ENCODE measurements at regions not wholly inside any gene's neighbourhood (a gene's known extent, or its start where the extent isn't known, plus 50 kb on each side); places are given as distances from the start of the nearest gene placed in this dataset.

- Histone ChIP-seq H3K4me2 (no peak overlapping the region), H3F3A (ENCODE audit: low read depth) (no peaks in the 10 kb centered on the region), H3K9me3 (ENCODE audit: low read depth) (no peaks in the 10 kb centered on the region), H3K4me1 (no peaks in the 10 kb centered on the region), H3K4me3 (no peak overlapping the region), H4K20me1 (ENCODE audit: low read depth) (no peaks in the 10 kb centered on the region), H3K27ac (no peak overlapping the region), H3K9ac (no peak overlapping the region), H3K79me2 (ENCODE audit: low read depth) (no peaks in the 10 kb centered on the region), H3K27me3 (no peaks in the 10 kb centered on the region), H3K36me3 (no peaks in the 10 kb centered on the region), H2AFZ (replicated peaks) (no peak overlapping the region)
- H3K27me3 Mint-ChIP-seq (ENCODE audit: insufficient read depth, low read depth): peaks cover 8% of the 10 kb centered on the region
- H3K4me3 Mint-ChIP-seq: no peak overlapping the region
- H3K27ac Mint-ChIP-seq: no peak overlapping the region
- TF ChIP-seq EZH2 (IDR thresholded peaks at IDR 0.05) (no peak), CTCF (IDR thresholded peaks at IDR 0.05) (no peak), EZH2phosphoT487 (IDR thresholded peaks at IDR 0.05) (no peak)
- no peaks in the 10 kb centered on the region for H3K4me1 Mint-ChIP-seq
- DNase-seq (ENCODE audit: low spot score): no peak
- H3K9me3 Mint-ChIP-seq: no peaks in the 10 kb centered on the region
- no peaks in the 10 kb centered on the region for H3K36me3 Mint-ChIP-seq
These were observed 156.9 kb downstream of the KCTD15 start for GRCh38 chr19:33953592-33953991.

GRCh38 chr19:33954686-33955085 is 158.0 kb downstream of the KCTD15 start:
- H3K36me3 ChIP-seq: no peaks in the 10 kb centered on the region
- no peaks in the 10 kb centered on the region for H4K20me1 ChIP-seq (ENCODE audit: low read depth)
- H3K4me3 Mint-ChIP-seq: no peak overlapping the region
- no peaks in the 10 kb centered on the region for H3F3A ChIP-seq (ENCODE audit: low read depth)
- H3K4me2 ChIP-seq: no peak overlapping the region
- H2AFZ ChIP-seq (replicated peaks): no peak overlapping the region
- TF ChIP-seq EZH2 (IDR thresholded peaks at IDR 0.05) (no peak), EZH2phosphoT487 (IDR thresholded peaks at IDR 0.05) (no peak), CTCF (IDR thresholded peaks at IDR 0.05) (no peak)
- H3K4me3 ChIP-seq: no peak overlapping the region
- no peak for DNase-seq (ENCODE audit: low spot score)
- no peaks in the 10 kb centered on the region for H3K36me3 Mint-ChIP-seq
- H3K27ac Mint-ChIP-seq: no peak overlapping the region
- H3K4me1 ChIP-seq: no peaks in the 10 kb centered on the region
- H3K27me3 Mint-ChIP-seq (ENCODE audit: insufficient read depth, low read depth): peaks cover 8% of the 10 kb centered on the region
- H3K9me3 Mint-ChIP-seq: no peaks in the 10 kb centered on the region
- H3K79me2 ChIP-seq (ENCODE audit: low read depth): no peaks in the 10 kb centered on the region
- H3K9me3 ChIP-seq (ENCODE audit: low read depth): no peaks in the 10 kb centered on the region
- H3K27ac ChIP-seq: no peak overlapping the region
- H3K4me1 Mint-ChIP-seq: no peaks in the 10 kb centered on the region
- H3K9ac ChIP-seq: no peak overlapping the region
- H3K27me3 ChIP-seq: no peaks in the 10 kb centered on the region

GRCh38 chr19:33956941-33957340 is 160.3 kb downstream of the KCTD15 start:
- H4K20me1 ChIP-seq (ENCODE audit: low read depth): no peaks in the 10 kb centered on the region
- H3K4me3 ChIP-seq: no peak overlapping the region
- TF ChIP-seq EZH2phosphoT487 (IDR thresholded peaks at IDR 0.05) (no peak), CTCF (IDR thresholded peaks at IDR 0.05) (no peak), EZH2 (IDR thresholded peaks at IDR 0.05) (no peak)
- H3K4me3 Mint-ChIP-seq: no peak overlapping the region
- no peaks in the 10 kb centered on the region for H3K9me3 ChIP-seq (ENCODE audit: low read depth)
- H3K79me2 ChIP-seq (ENCODE audit: low read depth): no peaks in the 10 kb centered on the region
- no peaks in the 10 kb centered on the region for H3K36me3 Mint-ChIP-seq
- no peaks in the 10 kb centered on the region for H3K9me3 Mint-ChIP-seq
- H3K36me3 ChIP-seq: no peaks in the 10 kb centered on the region
- H3K4me2 ChIP-seq: no peak overlapping the region
- H3K27me3 Mint-ChIP-seq (ENCODE audit: insufficient read depth, low read depth): peaks cover 7% of the 10 kb centered on the region
- H3K27me3 ChIP-seq: no peaks in the 10 kb centered on the region
- no peak overlapping the region for H3K9ac ChIP-seq
- no peak for DNase-seq (ENCODE audit: low spot score)
- H3K27ac ChIP-seq: no peak overlapping the region
- H3K27ac Mint-ChIP-seq: no peak overlapping the region
- no peak overlapping the region for H2AFZ ChIP-seq (replicated peaks)
- no peaks in the 10 kb centered on the region for H3F3A ChIP-seq (ENCODE audit: low read depth)
- no peaks in the 10 kb centered on the region for H3K4me1 ChIP-seq
- H3K4me1 Mint-ChIP-seq: no peaks in the 10 kb centered on the region

- Histone ChIP-seq H2AFZ (replicated peaks) (no peak overlapping the region), H3K36me3 (no peaks in the 10 kb centered on the region), H3K4me1 (no peaks in the 10 kb centered on the region), H3K27ac (no peak overlapping the region), H4K20me1 (ENCODE audit: low read depth) (no peaks in the 10 kb centered on the region), H3K4me2 (no peak overlapping the region), H3F3A (ENCODE audit: low read depth) (no peaks in the 10 kb centered on the region), H3K9ac (no peak overlapping the region), H3K79me2 (ENCODE audit: low read depth) (no peaks in the 10 kb centered on the region), H3K27me3 (no peaks in the 10 kb centered on the region), H3K9me3 (ENCODE audit: low read depth) (no peaks in the 10 kb centered on the region), H3K4me3 (no peak overlapping the region)
- Mint-ChIP-seq H3K4me1 (no peaks in the 10 kb centered on the region), H3K9me3 (no peaks in the 10 kb centered on the region), H3K36me3 (no peaks in the 10 kb centered on the region), H3K4me3 (no peak overlapping the region), H3K27ac (no peak overlapping the region), H3K27me3 (ENCODE audit: insufficient read depth, low read depth) (peaks cover 5% of the 10 kb centered on the region)
- DNase-seq (ENCODE audit: low spot score): no peak
- no peak for TF ChIP-seq CTCF (IDR thresholded peaks at IDR 0.05)
- no peak for TF ChIP-seq EZH2phosphoT487 (IDR thresholded peaks at IDR 0.05)
- TF ChIP-seq EZH2 (IDR thresholded peaks at IDR 0.05): no peak
These were observed 161.1 kb downstream of the KCTD15 start for GRCh38 chr19:33957804-33958203.
